Endothelial cell of umbilical vein (primary cell): ENCODE measurements at regions not wholly inside any gene's neighbourhood (a gene's known extent, or its start where the extent isn't known, plus 50 kb on each side); places are given as distances from the start of the nearest gene placed in this dataset.

Source experiments
- BruUV-seq: library from RNA; stranded (reverse); fragments of 400-500 nt; replicated peaks from 2 replicates; lab custom pipeline; 2021; lab: Mats Ljungman, UMichigan
- CTCF ChIA-PET: fragments of 300-600, 350-600 bp; sonication (Branson Sonifier 250); formaldehyde crosslinking; loops from one replicate; lab custom pipeline; 2021; ENCODE audit warnings: antibody characterized with exemption, inconsistent platforms; lab: Charles Lee
- POLR2A ChIA-PET: fragments of 300-600, 350-600 bp; sonication (Branson Sonifier 250); formaldehyde crosslinking; loops from one replicate; lab custom pipeline; 2021; ENCODE audit warnings: antibody characterized with exemption, inconsistent platforms; lab: Charles Lee
- DNase-seq: peaks from one replicate; pipeline ENCODE4 v3.0.0-alpha.2; 2011; ENCODE audit warnings: low read depth, low spot score
- FAIRE-seq: peaks from 2 replicates; lab custom pipeline; 2011; peaks lifted over from hg19 to GRCh38; lab: Jason Lieb, UNC
- H2AFZ ChIP-seq: 2 replicates; pipeline ENCODE4 v1.6.0; 2012; ENCODE audit warnings: low read depth, low read length, control low read depth, inconsistent platforms
- H3K27ac ChIP-seq: 2 replicates; pipeline ENCODE4 v1.5.1; 2011; ENCODE audit warnings: low read depth, mild to moderate bottlenecking, control low read depth, low read length, moderate library complexity; ENCODE audit not compliant: insufficient read depth
- H3K27me3 ChIP-seq, 2 experiments: 2 replicates each; pipeline versions ENCODE4 v1.6.0 to v1.6.1; 2011; ENCODE audit warnings: low read length in 2 of 2, mixed read lengths in 1 of 2; ENCODE audit not compliant: control insufficient read depth in 2 of 2, insufficient read depth in 2 of 2
- H3K36me3 ChIP-seq, 2 experiments: 2 replicates in 1 of 2; 3 replicates in 1 of 2; pipeline ENCODE4 v1.5.1; 2011; ENCODE audit warnings: low read length in 2 of 2, mild to moderate bottlenecking in 1 of 2, moderate library complexity in 1 of 2; ENCODE audit not compliant: control insufficient read depth in 2 of 2, insufficient read depth in 2 of 2; ENCODE audit errors: extremely low read depth in 1 of 2
- H3K4me1 ChIP-seq: 3 replicates; pipeline ENCODE4 v1.5.1; 2011; ENCODE audit warnings: mild to moderate bottlenecking, low read length; ENCODE audit not compliant: control insufficient read depth, insufficient read depth; ENCODE audit errors: extremely low read depth
- H3K4me2 ChIP-seq: 2 replicates; pipeline ENCODE4 v1.6.1; 2011; ENCODE audit warnings: low read length, control low read depth, mixed read lengths; ENCODE audit not compliant: insufficient read depth
- H3K4me3 ChIP-seq, 3 experiments: fragments of 200-600 bp in 1 of 3; sonication (generic), shearing (Covaris generic) in 1 of 3; replicated peaks in 1 of 3; 2 replicates each; pipeline ENCODE4 v1.5.1; 2011 to 2016; ENCODE audit warnings: control low read depth in 3 of 3, low read length in 3 of 3, mild to moderate bottlenecking in 2 of 3, inconsistent platforms in 1 of 3, low read depth in 1 of 3, moderate library complexity in 1 of 3; ENCODE audit not compliant: insufficient read depth in 1 of 3
- H3K79me2 ChIP-seq: 2 replicates; pipeline ENCODE4 v1.6.0; 2012; ENCODE audit warnings: low read length, inconsistent platforms; ENCODE audit not compliant: control insufficient read depth, insufficient read depth
- H3K9ac ChIP-seq: replicated peaks from 2 replicates; pipeline ENCODE3; 2011; ENCODE audit warnings: low read length, control low read depth; ENCODE audit not compliant: insufficient read depth; ENCODE audit errors: extremely low read depth
- H3K9me1 ChIP-seq: replicated peaks from 3 replicates; pipeline ENCODE4 v1.6.0; 2011; ENCODE audit warnings: mild to moderate bottlenecking, low read length; ENCODE audit not compliant: control insufficient read depth, insufficient read depth; ENCODE audit errors: extremely low read depth
- H3K9me3 ChIP-seq: replicated peaks from 2 replicates; pipeline ENCODE4 v1.5.1; 2012; ENCODE audit warnings: low read length, inconsistent platforms; ENCODE audit not compliant: control insufficient read depth, insufficient read depth
- H4K20me1 ChIP-seq: replicated peaks from 2 replicates; pipeline ENCODE3; 2011; ENCODE audit warnings: mild to moderate bottlenecking, low read length; ENCODE audit not compliant: control insufficient read depth, insufficient read depth; ENCODE audit errors: extremely low read depth
- CTCF ChIP-seq, 2 donors: IDR thresholded peaks; 1 replicate in 1 of 2; 2 replicates in 1 of 2; pipeline ENCODE4 v1.5.1; 2011; ENCODE audit warnings: low read length in 2 of 2, mild to moderate bottlenecking in 2 of 2, moderate library complexity in 2 of 2, control low read depth in 1 of 2, inconsistent platforms in 1 of 2, low read depth in 1 of 2; ENCODE audit not compliant: insufficient read depth in 1 of 2; ENCODE audit errors: extremely low read depth in 1 of 2
- EZH2 ChIP-seq: IDR thresholded peaks from 2 replicates; pipeline ENCODE4 v1.6.1; 2012; ENCODE audit warnings: borderline replicate concordance, low read depth, mild to moderate bottlenecking, moderate library complexity, low read length, inconsistent platforms; ENCODE audit not compliant: severe bottlenecking
- FOS ChIP-seq: IDR thresholded peaks from 2 replicates; pipeline ENCODE4 v1.6.1; 2011; ENCODE audit warnings: mild to moderate bottlenecking, low read length, moderate library complexity, borderline replicate concordance; ENCODE audit not compliant: insufficient read depth
- GATA2 ChIP-seq: IDR thresholded peaks from 2 replicates; pipeline ENCODE4 v1.7.0; 2011; ENCODE audit warnings: low read depth, mild to moderate bottlenecking, moderate library complexity, mixed read lengths, low read length; ENCODE audit not compliant: insufficient read length, insufficient read depth
- JUN ChIP-seq: IDR thresholded peaks from 2 replicates; pipeline ENCODE4 v1.6.1; 2011; ENCODE audit warnings: borderline replicate concordance, low read depth; ENCODE audit not compliant: insufficient read length, insufficient read depth
- MYC ChIP-seq: IDR thresholded peaks from one replicate; pipeline ENCODE4 v1.6.1; 2011; ENCODE audit warnings: mild to moderate bottlenecking, low read depth, low read length
- POLR2A ChIP-seq: IDR thresholded peaks from 2 replicates; pipeline ENCODE4 v1.6.1; 2012; ENCODE audit warnings: low read depth, mild to moderate bottlenecking, control low read depth, low read length
- POLR2AphosphoS5 ChIP-seq: IDR thresholded peaks from 2 replicates; pipeline ENCODE4 v1.6.1; 2012; ENCODE audit warnings: low read depth, mild to moderate bottlenecking, control low read depth, low read length, moderate library complexity; ENCODE audit not compliant: insufficient read depth
- dilution Hi-C: fragments of 300-500 bp; cut with MboI; formaldehyde crosslinking; loops from one replicate; pipeline ENCODE4 v1.15.0; 2019; ENCODE audit warnings: low sequenced_read_pairs; ENCODE audit not compliant: extremely low pct_ligation_motif_present
- intact Hi-C: fragments of 100-400 bp; cut with micrococcal nuclease; formaldehyde crosslinking; loops from one replicate; pipeline ENCODE4 v1.10.0; 2022
- TF ChIP-seq, protein P1 (sequence below): IDR thresholded peaks from 2 replicates; pipeline ENCODE4 v1.6.1; 2011; ENCODE audit not compliant: insufficient read depth, insufficient read length

DNA sequence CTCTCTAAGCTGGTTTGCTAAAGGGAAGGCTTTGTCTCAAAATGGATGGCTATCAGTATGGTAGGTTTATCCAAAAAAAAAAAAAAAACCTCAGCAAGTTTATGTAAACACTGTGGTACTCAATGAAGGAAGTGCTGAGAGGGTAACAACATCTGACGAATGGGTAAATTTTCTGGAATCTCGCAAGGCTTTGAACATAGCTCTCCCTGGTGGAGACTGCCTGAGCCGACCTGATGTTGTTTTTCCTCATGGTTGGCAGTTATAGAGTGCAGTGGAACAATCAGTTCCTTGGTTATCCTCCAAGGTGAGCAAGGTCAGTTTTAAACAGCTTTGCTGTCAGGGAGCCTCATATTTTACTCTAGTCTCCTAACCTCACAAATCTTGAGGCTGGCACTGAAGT, 94.6 kb downstream of the ZPLD1 start:
- DNase-seq (no peak), FAIRE-seq (no peak)
- BruUV-seq: no TSS peak
- peaks cover 3 to 13% of the 10 kb centered on the region in 2 experiments for H3K27me3 ChIP-seq
- POLR2A ChIA-PET: no interaction called here
- CTCF ChIA-PET: interaction anchor here (1.3 to 6.0 kb wide), 4 partner anchors 15 to 720 kb away, joined by 3 to 58 read pairs (median 6); no protein-coding TSS in a partner anchor
- H3K4me3 ChIP-seq: no peak overlapping the region
- TF ChIP-seq GATA2: no peak
- TF ChIP-seq POLR2AphosphoS5: no peak
- TF ChIP-seq MYC: no peak
- TF ChIP-seq CTCF (IDR thresholded peaks at IDR 0.05; ENCODE audit: extremely low read depth in 1 of 2, insufficient read depth in 1 of 2, low read depth in 1 of 2, low read length in 2 of 2): no peak
- TF ChIP-seq, protein P1, sequence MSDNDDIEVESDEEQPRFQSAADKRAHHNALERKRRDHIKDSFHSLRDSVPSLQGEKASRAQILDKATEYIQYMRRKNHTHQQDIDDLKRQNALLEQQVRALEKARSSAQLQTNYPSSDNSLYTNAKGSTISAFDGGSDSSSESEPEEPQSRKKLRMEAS: no peak
- TF ChIP-seq JUN: no peak
- TF ChIP-seq EZH2: no peak
- TF ChIP-seq FOS: no peak
- no peak for TF ChIP-seq POLR2A
- no peaks in the 10 kb centered on the region for H3K9me1 ChIP-seq
- no peak overlapping the region for H3K4me2 ChIP-seq
- no peaks in the 10 kb centered on the region for H3K9me3 ChIP-seq
- no peaks in the 10 kb centered on the region for H4K20me1 ChIP-seq
- H2AFZ ChIP-seq: no peak overlapping the region
- H3K27ac ChIP-seq: no peak overlapping the region
- dilution Hi-C loops (no loop called here), intact Hi-C loops (no loop called here)
- no peak overlapping the region for H3K9ac ChIP-seq
- H3K79me2 ChIP-seq: no peaks in the 10 kb centered on the region
- H3K4me1 ChIP-seq: no peaks in the 10 kb centered on the region
- no peaks in the 10 kb centered on the region for H3K36me3 ChIP-seq
